ENCODE measurements at regions not wholly inside any gene's neighbourhood (a gene's known extent, or its start where the extent isn't known, plus 50 kb on each side); places are given as distances from the start of the nearest gene placed in this dataset.
"Not testable (repeated sequence)": the region's sequence is repeated elsewhere in the genome, so short reads cannot be mapped to it uniquely, and the experiment has no call there.

GRCh38 chr7:51823437-51823836 is 506.8 kb upstream of the COBL start:
- DNase-seq (ENCODE audit: low spot score), result no peak
- peaks cover 29% of the 10 kb centered on the region for H3K9me3 Mint-ChIP-seq (ENCODE audit: low read depth)
- H3K27ac Mint-ChIP-seq (ENCODE audit: unreplicated experiment), result no peak overlapping the region
- H3K4me3 Mint-ChIP-seq (ENCODE audit: unreplicated experiment), result no peak overlapping the region
- TF ChIP-seq CTCF (IDR thresholded peaks at IDR 0.05), result no peak
- H3K27me3 Mint-ChIP-seq (ENCODE audit: low read depth), result no peaks in the 10 kb centered on the region
- no peaks in the 10 kb centered on the region for H3K36me3 Mint-ChIP-seq (ENCODE audit: low read depth)
- no peaks in the 10 kb centered on the region for H3K4me1 Mint-ChIP-seq (ENCODE audit: low read depth)

GRCh38 chr7:51817694-51818225 is 501.2 kb upstream of the COBL start:
- Mint-ChIP-seq H3K27ac (ENCODE audit: unreplicated experiment) (no peak overlapping the region), H3K27me3 (ENCODE audit: low read depth) (no peaks in the 10 kb centered on the region), H3K4me1 (ENCODE audit: low read depth) (no peaks in the 10 kb centered on the region), H3K4me3 (ENCODE audit: unreplicated experiment) (no peak overlapping the region), H3K36me3 (ENCODE audit: low read depth) (no peaks in the 10 kb centered on the region), H3K9me3 (ENCODE audit: low read depth) (peaks cover 27% of the 10 kb centered on the region)
- no peak for TF ChIP-seq CTCF (IDR thresholded peaks at IDR 0.05)
- no peak for DNase-seq (ENCODE audit: low spot score)

GRCh38 chr7:51805783-51806431 is 489.3 kb upstream of the COBL start:
- H3K27ac Mint-ChIP-seq (ENCODE audit: unreplicated experiment); H3K4me3 Mint-ChIP-seq (ENCODE audit: unreplicated experiment); H3K4me1 Mint-ChIP-seq (ENCODE audit: low read depth); H3K27me3 Mint-ChIP-seq (ENCODE audit: low read depth); H3K36me3 Mint-ChIP-seq (ENCODE audit: low read depth); DNase-seq (ENCODE audit: low spot score): not testable (repeated sequence)
- H3K9me3 Mint-ChIP-seq (ENCODE audit: low read depth), result peaks cover 19% of the 10 kb centered on the region

GRCh38 chr7:51802718-51803117 is 486.1 kb upstream of the COBL start:
- H3K9me3 Mint-ChIP-seq (ENCODE audit: low read depth), result peaks cover 5% of the 10 kb centered on the region
- no peak for DNase-seq (ENCODE audit: low spot score)
- H3K4me3 Mint-ChIP-seq (ENCODE audit: unreplicated experiment), result no peak overlapping the region
- TF ChIP-seq CTCF (IDR thresholded peaks at IDR 0.05), result no peak
- no peak overlapping the region for H3K27ac Mint-ChIP-seq (ENCODE audit: unreplicated experiment)
- H3K4me1 Mint-ChIP-seq (ENCODE audit: low read depth), result no peaks in the 10 kb centered on the region
- no peaks in the 10 kb centered on the region for H3K27me3 Mint-ChIP-seq (ENCODE audit: low read depth)
- no peaks in the 10 kb centered on the region for H3K36me3 Mint-ChIP-seq (ENCODE audit: low read depth)

- H3K27ac Mint-ChIP-seq (ENCODE audit: unreplicated experiment), result no peak overlapping the region
- DNase-seq (ENCODE audit: low spot score), result no peak
- H3K27me3 Mint-ChIP-seq (ENCODE audit: low read depth), result no peaks in the 10 kb centered on the region
- no peak for TF ChIP-seq CTCF (IDR thresholded peaks at IDR 0.05)
- H3K36me3 Mint-ChIP-seq (ENCODE audit: low read depth), result no peaks in the 10 kb centered on the region
- H3K9me3 Mint-ChIP-seq (ENCODE audit: low read depth), result no peaks in the 10 kb centered on the region
- no peak overlapping the region for H3K4me3 Mint-ChIP-seq (ENCODE audit: unreplicated experiment)
- no peaks in the 10 kb centered on the region for H3K4me1 Mint-ChIP-seq (ENCODE audit: low read depth)
Measured at GRCh38 chr7:51797371-51797770, 480.8 kb upstream of the COBL start.

- no peaks in the 10 kb centered on the region for H3K9me3 Mint-ChIP-seq (ENCODE audit: low read depth)
- DNase-seq (ENCODE audit: low spot score), result no peak
- H3K36me3 Mint-ChIP-seq (ENCODE audit: low read depth), result no peaks in the 10 kb centered on the region
- no peak overlapping the region for H3K27ac Mint-ChIP-seq (ENCODE audit: unreplicated experiment)
- TF ChIP-seq CTCF (IDR thresholded peaks at IDR 0.05), result no peak
- H3K4me1 Mint-ChIP-seq (ENCODE audit: low read depth), result no peaks in the 10 kb centered on the region
- H3K27me3 Mint-ChIP-seq (ENCODE audit: low read depth), result no peaks in the 10 kb centered on the region
- no peak overlapping the region for H3K4me3 Mint-ChIP-seq (ENCODE audit: unreplicated experiment)
Measured at GRCh38 chr7:51792796-51793195, 476.2 kb upstream of the COBL start.

Data from chondrocyte (in vitro differentiated cells).